Inferior parietal cortex (tissue), 1 donor: ENCODE measurements at regions not wholly inside any gene's neighbourhood (a gene's known extent, or its start where the extent isn't known, plus 50 kb on each side); places are given as distances from the start of the nearest gene placed in this dataset.

ENCODE experiments used
- DNase-seq: peaks from one replicate; pipeline ENCODE4 v3.0.0-alpha.2; 2016; ENCODE audit errors: extremely low spot score

DNA sequence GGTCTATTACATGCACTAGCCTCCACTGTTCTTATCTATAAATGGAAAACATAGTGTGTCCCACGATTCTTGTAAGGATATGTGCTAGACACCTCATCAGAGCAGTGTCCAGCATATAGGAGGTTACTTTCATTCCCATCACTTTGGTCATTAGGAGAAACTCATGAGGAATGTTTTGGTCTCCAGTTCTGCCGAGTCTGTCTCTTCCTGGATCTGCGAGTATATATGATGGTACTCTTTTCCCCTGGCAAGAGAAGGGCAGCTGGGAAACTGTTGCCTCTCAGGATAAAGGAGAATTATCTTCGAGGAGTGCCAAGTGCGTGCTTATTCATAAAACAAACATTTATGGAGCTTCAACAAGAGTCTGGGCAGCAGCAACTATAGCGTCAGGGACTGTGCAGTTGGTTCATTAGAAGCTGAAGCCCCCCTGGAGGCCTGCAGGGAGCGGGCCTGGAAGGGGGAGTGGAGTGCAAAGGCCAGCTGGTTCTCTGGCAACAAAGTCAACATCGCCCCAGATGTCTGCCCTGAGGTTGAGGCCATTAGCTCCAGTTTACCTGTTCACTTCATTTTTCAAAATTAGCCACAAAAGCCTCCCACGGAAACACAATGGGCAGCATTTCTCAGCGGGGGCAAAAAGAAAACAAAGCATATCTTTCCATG is 811.9 kb downstream of the MAFB start:
- DNase-seq, result no peak

DNA sequence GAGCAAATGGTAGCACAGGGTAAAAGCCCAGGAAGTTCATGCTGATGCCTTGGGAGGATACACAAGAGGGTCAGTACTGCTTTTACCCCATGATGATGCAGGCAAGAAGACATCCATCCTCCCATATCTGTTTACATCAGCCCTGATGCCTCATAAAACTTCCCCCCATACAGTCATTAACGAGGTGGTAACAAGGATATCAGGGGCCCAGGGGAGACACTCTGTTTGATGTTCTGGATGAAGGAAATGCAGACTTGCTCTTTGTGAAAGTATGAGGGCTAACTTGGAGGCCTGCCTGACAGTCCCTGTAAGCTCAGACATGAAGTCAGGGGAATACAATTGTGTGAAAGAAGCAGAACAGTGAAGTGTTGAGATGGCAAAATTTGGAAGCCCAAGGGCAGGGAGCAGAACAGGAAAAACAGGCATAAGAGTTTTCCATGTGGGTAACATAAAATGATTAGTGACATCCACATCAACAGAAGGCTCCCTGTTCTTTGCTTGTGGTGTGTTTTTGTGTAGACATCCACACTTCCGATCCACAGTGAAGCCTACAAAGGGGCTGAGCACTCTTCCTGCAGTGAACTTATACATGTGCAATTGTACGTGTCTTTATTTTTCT is 813.4 kb downstream of the MAFB start:
- no peak for DNase-seq

DNA sequence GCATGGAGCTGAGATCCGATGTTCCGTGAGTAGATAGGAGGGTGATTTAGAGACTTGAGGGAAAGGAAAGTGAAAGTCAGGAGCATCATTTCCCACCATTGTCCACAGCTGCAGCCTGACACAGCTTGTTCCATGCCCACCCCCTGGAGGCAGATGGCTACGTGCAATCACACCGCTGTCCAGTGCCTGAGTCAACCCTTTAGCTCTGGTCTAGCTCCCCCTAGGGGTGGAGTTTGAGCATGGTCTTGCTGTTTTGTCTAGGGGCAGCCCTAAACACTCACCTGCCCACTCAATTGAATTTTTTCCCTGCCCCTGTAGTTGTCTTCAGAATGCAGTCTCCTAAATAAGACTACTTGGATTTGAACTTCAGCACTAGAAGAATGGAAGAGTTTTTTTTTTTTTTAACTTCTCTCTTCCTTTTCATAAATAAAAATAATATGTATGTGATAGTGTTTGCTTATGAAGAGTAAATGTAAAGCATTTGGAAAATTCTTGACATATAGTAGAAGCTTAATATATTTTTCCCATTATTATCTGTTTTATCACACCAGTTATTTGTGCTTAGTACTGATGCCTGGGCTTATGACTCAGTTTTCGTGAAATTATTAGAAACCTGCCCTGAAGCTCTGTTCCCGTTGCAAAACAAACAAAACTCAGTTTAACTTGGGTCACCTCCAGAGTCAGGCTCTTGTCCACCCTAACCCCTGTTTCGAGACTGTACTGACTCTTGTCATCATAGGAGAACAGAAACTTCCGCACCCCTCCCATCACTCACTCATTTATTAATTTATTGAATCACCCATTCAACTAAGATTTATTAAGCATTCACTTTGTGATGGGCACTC is 814.8 kb downstream of the MAFB start:
- peak; percentile 66 for DNase-seq

DNA sequence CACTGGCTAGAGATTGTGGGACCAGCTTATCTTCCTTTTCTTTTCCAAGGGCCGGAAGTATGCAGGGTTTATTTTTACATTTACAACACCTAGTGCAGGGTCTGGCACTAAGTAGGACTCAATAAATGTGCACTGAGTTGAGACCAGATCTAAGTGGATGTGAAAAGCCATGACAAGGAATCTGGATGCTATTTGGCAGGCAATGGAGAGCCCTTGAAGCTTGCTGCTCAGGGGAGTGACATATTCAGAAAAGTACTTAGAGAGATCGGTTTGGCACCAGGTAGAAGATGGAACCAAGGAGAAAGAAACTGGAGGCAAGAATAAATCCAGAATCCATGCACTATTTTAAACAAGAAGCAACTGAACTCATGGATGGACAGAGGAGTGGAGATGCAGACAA is 815.8 kb downstream of the MAFB start:
- no peak for DNase-seq

DNA sequence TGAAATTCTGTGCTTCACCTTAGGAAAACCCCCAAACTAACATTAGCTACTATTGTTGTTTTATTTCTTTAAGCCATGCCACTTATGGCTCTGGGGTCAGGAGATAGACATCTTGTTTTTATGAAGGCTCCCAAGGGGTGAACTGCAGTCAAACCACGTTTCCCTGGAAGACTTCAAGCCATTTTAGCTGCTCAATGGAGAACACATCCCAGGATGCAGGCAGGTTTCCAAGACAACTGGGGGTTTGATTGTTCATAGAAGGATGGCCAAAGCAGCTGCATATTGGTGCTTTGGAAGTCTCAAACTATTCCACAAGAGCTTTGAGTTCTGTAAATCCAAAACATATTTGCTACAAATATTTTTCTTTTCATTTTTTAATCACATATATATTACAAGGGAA is 818.0 kb downstream of the MAFB start:
- no peak for DNase-seq

DNA sequence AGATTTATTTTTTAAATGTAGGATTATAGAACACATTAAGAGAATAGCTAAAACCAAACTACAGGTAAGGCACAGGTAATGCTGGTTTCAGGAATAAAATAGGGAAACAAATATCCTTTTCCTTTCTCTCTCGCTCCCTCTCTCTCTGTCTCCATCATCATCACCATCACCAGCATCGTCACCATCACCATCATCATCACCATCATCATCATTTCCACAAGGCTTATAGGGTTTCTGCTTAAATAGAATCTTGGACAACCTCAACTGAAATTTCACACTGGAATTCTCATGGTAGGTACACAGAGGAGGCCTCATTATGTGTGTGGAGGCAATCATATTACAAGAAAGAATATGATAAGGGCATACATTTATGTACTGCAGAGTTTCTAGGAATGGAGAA is 823.6 kb downstream of the MAFB start:
- DNase-seq, result no peak

DNA sequence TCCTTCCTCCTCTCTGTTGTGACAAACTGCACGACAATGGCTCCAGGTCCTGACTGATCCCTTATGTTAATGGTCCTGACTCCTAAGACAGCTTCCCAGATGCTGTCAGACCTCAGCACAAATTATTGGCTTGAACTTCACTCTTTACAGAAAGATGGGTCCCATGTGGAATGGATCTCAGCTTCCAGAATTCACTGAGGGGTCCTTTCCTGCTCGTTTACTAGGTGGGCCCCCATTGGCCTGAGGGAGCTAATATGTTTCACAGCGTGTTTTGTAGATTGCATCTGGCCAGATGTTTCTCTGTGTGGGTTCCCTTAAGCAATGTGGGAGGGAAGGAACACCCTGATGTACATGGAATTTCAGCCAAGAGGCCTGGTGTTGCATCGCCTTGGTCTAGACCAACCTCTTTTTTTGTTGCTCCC is 826.6 kb downstream of the MAFB start:
- no peak for DNase-seq

DNA sequence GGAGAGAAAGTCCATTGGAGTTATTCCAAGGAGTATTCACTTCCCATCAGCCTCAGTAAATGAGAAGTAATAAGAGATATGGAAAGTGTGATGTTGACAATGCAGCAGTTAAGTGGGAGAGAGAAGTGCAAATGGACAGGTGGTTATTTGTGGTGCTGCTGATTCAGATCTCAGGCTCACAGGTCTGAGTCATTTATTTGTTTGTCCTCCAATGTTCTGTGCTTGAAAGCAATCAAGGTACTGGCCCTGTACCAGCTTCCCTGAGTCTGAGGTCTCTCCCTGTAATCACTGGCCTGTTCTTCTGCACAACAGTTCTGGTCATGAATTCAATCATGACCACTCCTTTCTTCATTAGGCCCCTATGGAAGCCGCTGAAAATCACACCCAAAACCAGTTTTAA is 827.7 kb downstream of the MAFB start:
- no peak for DNase-seq

DNA sequence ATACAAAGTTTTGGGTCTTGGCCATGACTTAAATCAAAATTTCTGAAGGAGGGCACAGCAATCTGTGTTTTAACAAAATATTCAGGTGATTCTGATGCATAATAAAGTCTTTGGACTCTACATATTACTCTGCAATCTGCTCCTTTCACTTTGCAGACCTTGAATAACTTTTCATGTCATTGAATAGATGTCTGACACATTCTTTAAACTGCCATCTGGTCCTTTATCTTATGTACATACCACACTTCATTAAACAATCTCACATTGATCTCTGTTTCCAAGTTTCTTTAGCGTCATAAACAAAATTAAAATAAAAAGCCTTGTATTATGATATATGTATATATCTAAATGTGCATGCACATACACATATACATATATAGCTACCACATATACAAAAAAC is 831.2 kb downstream of the MAFB start:
- DNase-seq, result no peak

DNA sequence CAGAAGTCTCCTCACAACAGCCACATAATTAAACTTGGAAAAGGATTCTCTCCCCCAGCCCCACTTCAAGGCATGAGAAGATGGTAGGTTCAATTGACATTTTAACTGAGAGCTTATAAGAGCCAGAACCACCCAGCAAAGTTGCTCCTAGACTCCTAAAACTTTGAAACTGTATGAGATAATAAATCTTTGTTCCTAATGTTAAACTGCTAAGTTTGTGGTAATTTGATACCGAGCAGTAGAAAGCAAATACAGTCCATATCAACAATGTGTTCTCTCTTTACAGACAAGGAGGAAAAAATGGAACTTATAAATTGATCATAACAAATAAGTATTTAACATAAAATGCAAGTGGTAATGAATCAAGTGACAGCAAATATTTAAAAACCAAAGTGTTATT is 831.8 kb downstream of the MAFB start:
- no peak for DNase-seq

DNA sequence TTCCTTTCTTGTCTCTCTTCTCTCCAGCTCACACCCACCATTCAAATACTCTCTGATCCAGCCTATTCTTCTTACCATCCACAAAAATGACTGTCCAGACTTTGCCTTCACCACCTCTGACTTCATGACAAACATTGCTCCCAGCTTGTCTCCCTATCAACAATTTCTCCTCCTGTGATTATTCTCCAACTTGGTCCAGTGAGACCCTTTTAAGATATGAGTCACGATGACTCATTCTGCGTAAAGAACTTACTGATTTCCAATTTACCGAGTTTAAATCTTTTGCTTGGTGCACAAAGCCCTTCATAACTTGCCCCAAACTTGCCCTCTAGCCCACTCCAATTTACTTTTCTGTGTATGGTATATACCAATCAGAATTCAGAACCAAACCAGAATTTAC is 833.2 kb downstream of the MAFB start:
- DNase-seq, result no peak

DNA sequence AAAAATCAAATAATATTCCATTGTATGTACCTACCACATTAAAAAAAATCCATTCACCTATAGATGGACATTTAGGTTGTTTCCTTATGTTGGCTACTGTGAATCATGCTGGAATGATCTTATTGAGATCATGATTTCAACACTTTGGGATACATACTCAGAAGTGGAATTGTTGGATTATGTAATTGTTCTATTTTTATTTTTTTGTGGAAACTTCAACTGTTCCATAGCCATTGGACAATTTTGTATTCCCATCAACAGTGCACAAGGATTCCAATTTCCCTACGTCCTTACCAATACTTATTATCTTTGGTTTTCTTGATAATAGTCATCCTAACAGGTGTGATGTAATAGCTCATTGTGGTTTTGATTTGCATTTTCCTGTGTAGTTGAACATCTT is 834.0 kb downstream of the MAFB start:
- no peak for DNase-seq

DNA sequence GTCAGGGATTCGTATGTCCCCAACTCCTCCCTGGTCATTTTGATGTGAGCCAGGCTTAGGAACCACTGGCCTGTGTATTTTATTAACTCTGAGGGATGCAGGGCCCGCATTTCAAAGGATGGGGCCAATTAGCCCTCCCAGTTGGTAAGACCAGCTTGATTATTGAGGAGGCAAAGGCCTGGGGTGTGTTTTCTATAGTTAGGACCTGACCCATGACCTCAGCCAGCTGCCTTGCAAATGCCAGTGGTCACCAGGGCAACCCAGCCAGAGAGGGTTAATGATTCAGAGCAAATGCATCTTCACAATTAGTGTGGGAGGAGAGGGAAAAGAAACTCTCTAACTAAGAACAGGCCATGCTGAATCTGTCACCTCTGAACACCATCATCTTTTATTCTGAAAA is 835.4 kb downstream of the MAFB start:
- no peak for DNase-seq

DNA sequence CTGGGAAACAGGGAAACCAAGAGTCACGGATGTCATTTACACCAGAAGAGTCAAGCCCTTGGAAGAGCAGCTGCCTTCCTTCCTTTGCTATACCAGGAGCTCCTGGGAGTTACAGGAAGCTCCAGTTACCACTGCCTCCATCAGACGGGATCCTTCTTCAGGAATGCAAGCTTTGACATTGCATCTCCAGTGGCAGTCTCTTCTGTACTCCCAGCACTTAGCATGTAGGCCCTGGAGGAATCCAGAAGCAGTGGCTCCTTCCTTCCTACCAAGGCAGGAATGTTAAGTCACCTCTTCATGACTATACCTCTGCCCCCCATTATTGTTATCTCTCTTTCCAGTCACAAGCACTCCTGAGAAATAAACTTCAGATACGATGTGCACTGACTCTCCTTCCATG is 836.0 kb downstream of the MAFB start:
- no peak for DNase-seq

DNA sequence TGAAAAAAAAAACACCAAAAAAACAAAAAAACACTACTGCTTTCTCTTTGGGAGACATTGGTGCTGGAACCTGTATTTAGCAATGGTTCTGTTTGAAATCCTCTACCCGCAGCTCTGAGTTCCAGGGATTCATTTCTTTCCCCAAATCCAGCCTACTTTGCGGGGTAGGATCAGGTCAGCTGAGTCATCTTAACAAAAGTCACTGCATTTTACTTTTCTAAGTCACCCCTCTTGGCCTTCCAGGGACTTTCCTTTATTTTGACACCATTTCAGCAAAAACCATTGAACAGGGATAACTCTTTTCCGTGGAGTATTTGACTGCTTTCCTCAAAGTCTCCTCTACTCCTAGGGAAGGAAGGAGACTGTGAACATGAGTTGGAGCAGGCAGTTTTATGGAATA is 837.6 kb downstream of the MAFB start:
- no peak for DNase-seq

DNA sequence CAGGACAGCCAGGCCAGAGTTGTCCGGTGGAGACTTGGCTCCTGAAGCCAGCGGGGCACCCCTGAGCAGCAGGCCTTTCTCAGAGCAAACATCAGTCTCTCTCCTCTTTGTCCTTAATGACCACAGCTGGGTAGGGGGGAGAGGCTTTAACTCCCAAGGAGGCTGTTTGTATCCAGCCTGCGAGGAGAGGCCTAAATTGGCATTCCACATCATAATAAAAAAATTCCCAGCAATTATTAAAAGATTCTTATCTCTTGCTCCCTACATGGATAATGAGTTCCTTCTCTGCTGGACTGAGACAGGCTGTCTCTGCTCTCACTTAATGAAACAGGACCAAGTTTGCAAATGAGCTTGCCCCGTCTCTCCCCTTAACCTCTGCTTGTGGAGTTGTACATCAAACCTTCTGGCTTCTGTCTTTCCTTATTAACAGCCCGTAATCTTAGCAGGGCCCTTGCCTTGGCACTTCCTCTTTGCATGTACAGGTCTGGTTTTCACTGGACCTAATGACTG is 838.2 kb downstream of the MAFB start:
- no peak for DNase-seq

DNA sequence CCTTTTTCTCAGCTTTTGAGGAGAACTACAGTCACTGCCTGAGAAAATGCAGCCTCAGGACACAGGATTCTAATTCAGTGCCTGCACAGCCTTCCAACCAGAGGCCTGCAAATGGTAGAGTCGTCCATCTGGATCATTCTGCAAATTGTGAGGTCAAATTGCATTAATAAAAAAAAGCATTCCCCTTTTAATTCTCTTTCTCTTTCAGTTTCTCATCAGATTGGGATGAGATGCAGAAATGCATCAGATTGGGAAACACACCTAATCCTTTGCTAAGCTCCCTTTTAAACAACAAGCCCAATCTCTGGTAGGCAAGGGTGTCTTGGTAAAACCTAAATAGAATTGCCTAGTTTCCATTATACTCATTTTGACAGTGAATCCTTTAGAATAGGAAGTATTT is 838.8 kb downstream of the MAFB start:
- DNase-seq, result no peak

DNA sequence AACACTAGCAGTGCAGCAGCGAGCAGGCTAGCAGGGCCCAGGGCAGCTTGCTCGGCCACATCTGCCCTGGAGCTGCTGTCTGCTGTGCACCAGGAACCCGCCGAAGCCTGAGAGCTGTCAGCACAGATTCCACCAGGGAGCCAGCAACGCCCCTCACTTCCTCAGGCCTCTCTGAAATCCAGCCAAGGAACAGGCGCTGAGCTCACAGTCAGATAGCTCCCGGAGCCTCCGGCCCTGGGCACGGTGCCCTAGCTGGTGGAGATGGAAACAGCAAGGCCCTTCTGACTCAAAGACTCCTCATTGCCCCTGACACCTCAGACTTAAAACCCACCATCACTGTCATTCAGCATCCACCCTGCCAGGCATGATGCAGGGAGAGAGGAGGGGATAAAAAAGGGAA is 839.4 kb downstream of the MAFB start:
- DNase-seq, result peak; percentile 46

DNA sequence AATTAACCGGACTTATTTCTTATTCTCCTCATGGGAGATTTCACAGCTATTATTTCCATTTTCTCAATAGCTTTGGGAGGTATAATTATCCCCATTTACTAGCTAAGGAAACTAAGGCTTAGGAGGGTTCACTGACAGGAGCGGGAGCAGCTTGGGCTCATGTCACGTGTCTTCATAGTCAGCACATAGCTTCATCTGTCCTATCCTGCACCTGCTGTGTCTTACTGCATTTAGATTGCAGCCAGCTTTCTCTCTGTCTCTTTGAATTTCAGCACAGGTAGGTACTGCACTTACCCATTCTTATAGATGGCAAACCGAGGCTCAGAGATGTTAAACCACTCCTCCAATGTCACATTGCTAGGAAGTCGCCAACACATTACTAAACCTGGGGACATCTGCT is 839.9 kb downstream of the MAFB start:
- DNase-seq, result no peak

DNA sequence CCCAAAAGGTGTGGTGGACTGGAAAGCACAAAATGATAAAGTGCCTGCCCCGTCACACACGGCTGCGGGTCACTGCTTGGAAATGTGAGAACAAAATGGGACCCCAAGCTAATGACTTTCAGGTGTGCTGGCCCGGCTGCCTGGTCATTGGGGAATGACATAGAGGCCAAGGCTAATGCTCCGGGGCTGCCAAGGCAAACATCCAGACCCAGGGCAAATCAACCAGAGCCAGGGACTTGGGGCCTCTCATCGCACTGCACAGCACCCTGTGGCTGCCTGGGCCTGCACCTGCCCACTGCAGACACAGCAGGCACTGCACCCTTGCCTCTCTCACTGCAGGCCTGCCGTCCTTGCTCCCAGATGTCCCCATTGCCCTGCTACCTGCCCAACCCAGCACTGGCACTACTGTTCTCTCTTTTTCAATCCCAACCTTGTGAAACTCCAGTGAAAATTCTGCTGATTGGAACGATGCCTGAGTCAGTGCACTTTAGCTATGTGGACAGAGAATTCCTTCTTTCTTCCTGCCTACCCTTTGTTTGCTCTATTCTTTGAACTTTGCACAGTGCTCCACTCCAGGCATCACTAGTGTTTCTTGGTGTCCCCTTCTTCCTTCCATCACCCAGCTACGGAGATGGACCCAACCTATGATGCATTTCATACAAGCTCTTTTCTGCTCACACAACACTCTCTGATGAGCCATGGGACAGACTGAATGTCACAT is 849.5 kb downstream of the MAFB start:
- no peak for DNase-seq

DNA sequence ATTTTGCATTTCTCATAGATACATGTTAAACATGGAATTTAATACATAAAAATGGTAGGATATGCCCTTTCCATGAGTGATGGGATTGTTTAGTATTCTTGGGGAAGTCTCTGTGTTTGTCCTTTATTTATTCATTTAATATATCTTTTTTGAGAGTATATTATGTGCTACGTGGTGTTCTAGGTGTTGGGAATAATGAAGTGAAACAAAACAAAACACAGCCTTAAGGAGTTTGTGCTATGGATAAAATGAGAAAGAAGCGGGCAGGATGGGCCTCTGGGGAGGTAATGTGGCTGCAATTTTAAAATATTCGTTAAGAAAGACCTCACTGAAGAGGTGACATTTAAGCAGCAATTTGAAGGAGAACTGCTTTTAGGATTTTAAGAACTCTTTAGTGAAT is 851.5 kb downstream of the MAFB start:
- DNase-seq, result no peak

DNA sequence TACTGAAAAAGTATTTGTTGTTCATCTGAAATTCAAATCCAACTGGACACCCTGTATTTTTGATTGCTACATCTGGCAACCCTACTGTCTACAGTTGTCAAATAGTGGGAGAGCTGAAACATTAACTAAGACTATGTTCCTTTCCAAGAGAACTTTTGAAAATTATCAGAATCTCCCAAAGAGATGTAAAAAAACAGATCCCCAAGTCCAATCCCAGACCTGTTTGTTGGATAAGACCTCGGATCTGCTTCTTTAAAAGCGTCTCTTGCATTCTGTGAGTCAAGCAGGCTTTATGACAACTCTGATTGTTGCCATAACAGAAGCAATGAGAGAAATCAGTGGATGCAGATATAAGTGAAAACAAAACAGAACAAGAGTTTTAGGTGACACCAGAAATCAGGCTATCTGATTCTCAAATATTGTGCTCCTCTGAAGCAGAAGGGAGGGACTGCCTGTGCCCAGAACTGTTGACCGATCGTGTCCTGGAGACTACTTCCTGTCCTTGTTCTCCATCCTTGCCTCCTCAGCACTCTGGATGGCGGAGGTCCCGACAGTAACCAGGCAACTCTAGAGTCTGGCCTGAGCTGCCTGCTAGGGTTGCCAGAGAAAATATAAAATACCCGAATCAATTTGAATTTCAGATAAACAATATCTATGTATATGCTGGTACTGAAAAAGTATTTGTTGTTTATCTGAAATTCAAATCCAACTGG is 853.8 kb downstream of the MAFB start:
- no peak for DNase-seq
